Liver (tissue), 8 donors: ENCODE measurements at regions not wholly inside any gene's neighbourhood (a gene's known extent, or its start where the extent isn't known, plus 50 kb on each side); places are given as distances from the start of the nearest gene placed in this dataset.

ENCODE experiments used
- DNase-seq: peaks from one replicate; pipeline ENCODE4 v3.0.0-alpha.2; 2017; ENCODE audit warnings: low spot score
- H3K27ac ChIP-seq, 2 donors: one replicate each; pipeline ENCODE4 v1.7.0; 2013; ENCODE audit warnings: inconsistent platforms in 2 of 2, low read length in 2 of 2, control low read depth in 1 of 2, low read depth in 1 of 2, mild to moderate bottlenecking in 1 of 2
- H3K27me3 ChIP-seq, 4 donors: one replicate each; pipeline versions ENCODE4 v1.6.1 to v1.7.0; 2013; ENCODE audit warnings: low read length in 3 of 4, inconsistent platforms in 1 of 4, mild to moderate bottlenecking in 1 of 4, moderate library complexity in 1 of 4; ENCODE audit not compliant: control insufficient read depth in 4 of 4, insufficient read depth in 4 of 4
- H3K36me3 ChIP-seq, 4 donors: one replicate each; pipeline versions ENCODE4 v1.6.1 to v1.7.0; 2013; ENCODE audit warnings: low read length in 3 of 4, mild to moderate bottlenecking in 3 of 4, low read depth in 1 of 4, moderate library complexity in 1 of 4; ENCODE audit not compliant: control insufficient read depth in 4 of 4, insufficient read depth in 3 of 4
- H3K4me1 ChIP-seq, 4 donors: one replicate each; pipeline versions ENCODE4 v1.6.1 to v1.7.0; 2013; ENCODE audit warnings: low read length in 3 of 4, mild to moderate bottlenecking in 3 of 4, moderate library complexity in 1 of 4; ENCODE audit not compliant: control insufficient read depth in 4 of 4, insufficient read depth in 4 of 4
- H3K4me3 ChIP-seq, 3 donors: one replicate each; pipeline versions ENCODE4 v1.6.1 to v1.7.0; 2013; ENCODE audit warnings: low read length in 3 of 3, control low read depth in 1 of 3, low read depth in 1 of 3, mild to moderate bottlenecking in 1 of 3
- H3K9ac ChIP-seq, 2 donors: one replicate each; pipeline ENCODE4 v1.7.0; 2013; ENCODE audit warnings: low read length in 2 of 2, mild to moderate bottlenecking in 2 of 2, moderate library complexity in 2 of 2, control low read depth in 1 of 2, low read depth in 1 of 2
- H3K9me3 ChIP-seq, 4 donors: one replicate each; pipeline versions ENCODE4 v1.6.1 to v1.7.0; 2013; ENCODE audit warnings: low read length in 3 of 4; ENCODE audit not compliant: control insufficient read depth in 4 of 4
- EGR1 ChIP-seq, 2 donors: IDR thresholded peaks; 2 replicates each; pipeline ENCODE4 v1.6.1; 2016 to 2018; ENCODE audit warnings: antibody characterized with exemption in 2 of 2, low read depth in 2 of 2
- FOXA1 ChIP-seq: IDR thresholded peaks from 2 replicates; pipeline ENCODE4 v1.6.1; 2016; ENCODE audit warnings: antibody characterized with exemption
- FOXA2 ChIP-seq: IDR thresholded peaks from 2 replicates; pipeline ENCODE4 v1.6.1; 2016; ENCODE audit warnings: antibody characterized with exemption
- GABPA ChIP-seq, 2 donors: IDR thresholded peaks in 1 of 2; conservative IDR thresholded peaks in 1 of 2; 2 replicates each; pipeline ENCODE4 v1.6.1; 2016; ENCODE audit warnings: antibody characterized with exemption in 2 of 2, mild to moderate bottlenecking in 1 of 2, moderate library complexity in 1 of 2
- HNF4A ChIP-seq, 2 donors: conservative IDR thresholded peaks; 2 replicates each; pipeline ENCODE4 v1.6.1; 2016; ENCODE audit warnings: antibody characterized with exemption in 2 of 2, mild to moderate bottlenecking in 2 of 2
- HNF4G ChIP-seq: IDR thresholded peaks from 2 replicates; pipeline ENCODE4 v1.6.1; 2016; ENCODE audit warnings: antibody characterized with exemption
- RAD21 ChIP-seq, 2 donors: IDR thresholded peaks; 2 replicates each; pipeline ENCODE4 v1.6.1; 2016; ENCODE audit warnings: antibody characterized with exemption in 2 of 2, mild to moderate bottlenecking in 2 of 2
- TAF1 ChIP-seq: conservative IDR thresholded peaks from 2 replicates; pipeline ENCODE4 v1.6.1; 2016; ENCODE audit warnings: antibody characterized with exemption, mild to moderate bottlenecking
- WGBS: extraction: QIAGEN DNeasy Blood & Tissue Kit; methylation state at CpG from one replicate; pipeline ENCODE4 v1.1.7; 2013; 5-methylcytosine and 5-hydroxymethylcytosine counted together
- TF ChIP-seq, protein P1 (sequence below): IDR thresholded peaks from 2 replicates; pipeline ENCODE4 v1.6.1; 2016; ENCODE audit warnings: antibody characterized with exemption, mild to moderate bottlenecking
- TF ChIP-seq, protein P2 (sequence below): fragments of 150-350 bp; IDR thresholded peaks from 2 replicates; pipeline ENCODE4 v1.5.1; 2017; ENCODE audit warnings: improper control_type of control experiment, low read depth, low read length; ENCODE audit not compliant: missing input control
- TF ChIP-seq, protein P3 (sequence below): IDR thresholded peaks from 2 replicates; pipeline ENCODE4 v1.6.1; 2016; ENCODE audit warnings: antibody characterized with exemption
- TF ChIP-seq, protein P4 (sequence below): IDR thresholded peaks from 2 replicates; pipeline ENCODE4 v1.6.1; 2016; ENCODE audit warnings: antibody characterized with exemption
- donor health status: healthy.
- donor health status: healthy.
- donor health status: healthy.
- donor health status: healthy.
- donor health status: healthy.

DNA sequence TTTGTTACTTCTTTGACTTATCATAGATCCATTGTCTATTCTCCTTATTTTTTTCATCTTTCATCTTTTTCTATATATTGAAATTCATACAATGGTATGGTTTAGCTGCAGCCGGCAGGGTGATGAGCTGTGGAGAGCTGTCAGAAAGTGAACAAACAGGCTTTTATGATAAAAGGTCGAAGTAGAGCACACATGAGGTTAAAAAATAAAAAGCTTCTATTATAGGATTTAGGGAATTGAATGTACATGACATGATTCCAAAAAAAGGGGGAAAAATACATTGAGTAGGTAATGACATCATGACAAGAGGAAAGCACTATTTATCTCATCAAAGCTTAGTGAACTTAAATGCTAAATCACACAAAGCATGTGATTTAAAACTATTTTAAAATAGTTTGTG lies 884.8 kb downstream of the METTL15 start:
- Histone ChIP-seq H3K36me3 (no peaks in the 10 kb centered on the region), H3K4me3 (no peak overlapping the region), H3K9me3 (no peaks in the 10 kb centered on the region), H3K4me1 (no peaks in the 10 kb centered on the region), H3K27me3 (no peaks in the 10 kb centered on the region), H3K9ac (no peak overlapping the region), H3K27ac (no peak overlapping the region)
- TF ChIP-seq EGR1 (IDR thresholded peaks at IDR 0.05; ENCODE audit: low read depth in 2 of 2) (no peak), FOXA1 (no peak)
- TF ChIP-seq, protein P1, sequence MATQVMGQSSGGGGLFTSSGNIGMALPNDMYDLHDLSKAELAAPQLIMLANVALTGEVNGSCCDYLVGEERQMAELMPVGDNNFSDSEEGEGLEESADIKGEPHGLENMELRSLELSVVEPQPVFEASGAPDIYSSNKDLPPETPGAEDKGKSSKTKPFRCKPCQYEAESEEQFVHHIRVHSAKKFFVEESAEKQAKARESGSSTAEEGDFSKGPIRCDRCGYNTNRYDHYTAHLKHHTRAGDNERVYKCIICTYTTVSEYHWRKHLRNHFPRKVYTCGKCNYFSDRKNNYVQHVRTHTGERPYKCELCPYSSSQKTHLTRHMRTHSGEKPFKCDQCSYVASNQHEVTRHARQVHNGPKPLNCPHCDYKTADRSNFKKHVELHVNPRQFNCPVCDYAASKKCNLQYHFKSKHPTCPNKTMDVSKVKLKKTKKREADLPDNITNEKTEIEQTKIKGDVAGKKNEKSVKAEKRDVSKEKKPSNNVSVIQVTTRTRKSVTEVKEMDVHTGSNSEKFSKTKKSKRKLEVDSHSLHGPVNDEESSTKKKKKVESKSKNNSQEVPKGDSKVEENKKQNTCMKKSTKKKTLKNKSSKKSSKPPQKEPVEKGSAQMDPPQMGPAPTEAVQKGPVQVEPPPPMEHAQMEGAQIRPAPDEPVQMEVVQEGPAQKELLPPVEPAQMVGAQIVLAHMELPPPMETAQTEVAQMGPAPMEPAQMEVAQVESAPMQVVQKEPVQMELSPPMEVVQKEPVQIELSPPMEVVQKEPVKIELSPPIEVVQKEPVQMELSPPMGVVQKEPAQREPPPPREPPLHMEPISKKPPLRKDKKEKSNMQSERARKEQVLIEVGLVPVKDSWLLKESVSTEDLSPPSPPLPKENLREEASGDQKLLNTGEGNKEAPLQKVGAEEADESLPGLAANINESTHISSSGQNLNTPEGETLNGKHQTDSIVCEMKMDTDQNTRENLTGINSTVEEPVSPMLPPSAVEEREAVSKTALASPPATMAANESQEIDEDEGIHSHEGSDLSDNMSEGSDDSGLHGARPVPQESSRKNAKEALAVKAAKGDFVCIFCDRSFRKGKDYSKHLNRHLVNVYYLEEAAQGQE, result no peak
- 48% methylated on average over 2 of the region's 2 CpGs for WGBS
- DNase-seq, result no peak

DNA sequence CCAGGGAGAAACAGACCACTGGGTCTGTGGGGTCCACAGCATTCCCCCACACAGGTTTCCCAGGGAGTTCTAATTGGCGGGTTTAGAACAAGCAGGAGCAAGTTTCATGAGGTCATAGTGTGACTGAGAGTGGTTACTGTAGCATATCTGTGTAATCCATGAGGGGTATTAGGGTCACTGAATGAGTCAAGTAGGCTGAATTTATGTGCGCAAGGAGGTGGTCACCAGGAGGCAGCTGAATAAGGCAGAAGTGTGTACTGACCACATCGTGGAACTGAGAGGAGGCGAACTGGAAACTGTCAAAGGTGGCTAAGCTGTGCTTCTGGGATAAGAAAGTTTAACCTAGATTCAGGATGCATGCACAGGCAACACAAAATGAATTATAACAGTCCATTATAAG lies 876.0 kb downstream of the METTL15 start:
- no peak for DNase-seq
- Histone ChIP-seq H3K4me1 (no peaks in the 10 kb centered on the region), H3K9me3 (no peaks in the 10 kb centered on the region), H3K9ac (no peak overlapping the region), H3K27ac (no peak overlapping the region), H3K27me3 (no peaks in the 10 kb centered on the region), H3K4me3 (no peak overlapping the region), H3K36me3 (no peaks in the 10 kb centered on the region)
- TF ChIP-seq HNF4A (conservative IDR thresholded peaks at IDR 0.05), result no peak
- no peak for TF ChIP-seq RAD21 (IDR thresholded peaks at IDR 0.05)
- TF ChIP-seq, protein P2, sequence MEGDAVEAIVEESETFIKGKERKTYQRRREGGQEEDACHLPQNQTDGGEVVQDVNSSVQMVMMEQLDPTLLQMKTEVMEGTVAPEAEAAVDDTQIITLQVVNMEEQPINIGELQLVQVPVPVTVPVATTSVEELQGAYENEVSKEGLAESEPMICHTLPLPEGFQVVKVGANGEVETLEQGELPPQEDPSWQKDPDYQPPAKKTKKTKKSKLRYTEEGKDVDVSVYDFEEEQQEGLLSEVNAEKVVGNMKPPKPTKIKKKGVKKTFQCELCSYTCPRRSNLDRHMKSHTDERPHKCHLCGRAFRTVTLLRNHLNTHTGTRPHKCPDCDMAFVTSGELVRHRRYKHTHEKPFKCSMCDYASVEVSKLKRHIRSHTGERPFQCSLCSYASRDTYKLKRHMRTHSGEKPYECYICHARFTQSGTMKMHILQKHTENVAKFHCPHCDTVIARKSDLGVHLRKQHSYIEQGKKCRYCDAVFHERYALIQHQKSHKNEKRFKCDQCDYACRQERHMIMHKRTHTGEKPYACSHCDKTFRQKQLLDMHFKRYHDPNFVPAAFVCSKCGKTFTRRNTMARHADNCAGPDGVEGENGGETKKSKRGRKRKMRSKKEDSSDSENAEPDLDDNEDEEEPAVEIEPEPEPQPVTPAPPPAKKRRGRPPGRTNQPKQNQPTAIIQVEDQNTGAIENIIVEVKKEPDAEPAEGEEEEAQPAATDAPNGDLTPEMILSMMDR, result no peak
- TF ChIP-seq TAF1, result no peak
- TF ChIP-seq FOXA1, result no peak
- TF ChIP-seq FOXA2, result no peak
- TF ChIP-seq GABPA (IDR thresholded peaks at IDR 0.05 in 1 of 2, conservative IDR thresholded peaks at IDR 0.05 in 1 of 2), result no peak
- no peak for TF ChIP-seq HNF4G
- TF ChIP-seq, protein P3, sequence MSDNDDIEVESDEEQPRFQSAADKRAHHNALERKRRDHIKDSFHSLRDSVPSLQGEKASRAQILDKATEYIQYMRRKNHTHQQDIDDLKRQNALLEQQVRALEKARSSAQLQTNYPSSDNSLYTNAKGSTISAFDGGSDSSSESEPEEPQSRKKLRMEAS, result no peak
- TF ChIP-seq, protein P4, sequence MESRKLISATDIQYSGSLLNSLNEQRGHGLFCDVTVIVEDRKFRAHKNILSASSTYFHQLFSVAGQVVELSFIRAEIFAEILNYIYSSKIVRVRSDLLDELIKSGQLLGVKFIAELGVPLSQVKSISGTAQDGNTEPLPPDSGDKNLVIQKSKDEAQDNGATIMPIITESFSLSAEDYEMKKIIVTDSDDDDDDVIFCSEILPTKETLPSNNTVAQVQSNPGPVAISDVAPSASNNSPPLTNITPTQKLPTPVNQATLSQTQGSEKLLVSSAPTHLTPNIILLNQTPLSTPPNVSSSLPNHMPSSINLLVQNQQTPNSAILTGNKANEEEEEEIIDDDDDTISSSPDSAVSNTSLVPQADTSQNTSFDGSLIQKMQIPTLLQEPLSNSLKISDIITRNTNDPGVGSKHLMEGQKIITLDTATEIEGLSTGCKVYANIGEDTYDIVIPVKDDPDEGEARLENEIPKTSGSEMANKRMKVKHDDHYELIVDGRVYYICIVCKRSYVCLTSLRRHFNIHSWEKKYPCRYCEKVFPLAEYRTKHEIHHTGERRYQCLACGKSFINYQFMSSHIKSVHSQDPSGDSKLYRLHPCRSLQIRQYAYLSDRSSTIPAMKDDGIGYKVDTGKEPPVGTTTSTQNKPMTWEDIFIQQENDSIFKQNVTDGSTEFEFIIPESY, result no peak
- 93% methylated on average over 4 of the region's 4 CpGs for WGBS
